ENCODE measurements at regions not wholly inside any gene's neighbourhood (a gene's known extent, or its start where the extent isn't known, plus 50 kb on each side); places are given as distances from the start of the nearest gene placed in this dataset.

GRCh38 chr16:79806757-79807156 is 206.2 kb upstream of the MAF start:
- no peak for ATAC-seq
- ChIA-PET CTCF (no interaction called here), POLR2A (ENCODE audit: unreplicated experiment) (no interaction called here)
- no peak for TF ChIP-seq EZH2 (IDR thresholded peaks at IDR 0.05; ENCODE audit: low read length, unreplicated experiment)
- no peak for TF ChIP-seq CTCF (conservative IDR thresholded peaks at IDR 0.05; ENCODE audit: low read depth, low read length)
- TF ChIP-seq EZH2phosphoT487 (IDR thresholded peaks at IDR 0.05; ENCODE audit: borderline replicate concordance, low read length): no peak
- no peaks in the 10 kb centered on the region for H3K36me3 ChIP-seq (ENCODE audit: low read depth, low read length)
- H3K9me3 ChIP-seq (ENCODE audit: low read length): no peaks in the 10 kb centered on the region
- H3K27ac ChIP-seq (ENCODE audit: low read length): no peak overlapping the region
- H3K4me3 ChIP-seq (ENCODE audit: low read length): no peak overlapping the region
- H3K9ac ChIP-seq (ENCODE audit: low read length): no peak overlapping the region
- no peaks in the 10 kb centered on the region for H3K27me3 ChIP-seq (ENCODE audit: low read length)
- intact Hi-C loops (cut with micrococcal nuclease): no loop called here
- no peaks in the 10 kb centered on the region for H3K9me2 ChIP-seq (replicated peaks; ENCODE audit: low read length)
- H3F3A ChIP-seq (ENCODE audit: low read length, unreplicated experiment): no peaks in the 10 kb centered on the region
- no peak overlapping the region for H2AFZ ChIP-seq (ENCODE audit: low read length)
- H3K4me2 ChIP-seq (ENCODE audit: low read length): no peak overlapping the region
- no peak for DNase-seq
- no peaks in the 10 kb centered on the region for H4K20me1 ChIP-seq (ENCODE audit: low read length)
- H3K4me1 ChIP-seq (ENCODE audit: insufficient read depth, low read length): no peaks in the 10 kb centered on the region
- no peaks in the 10 kb centered on the region for H3K79me2 ChIP-seq (ENCODE audit: low read length)
- BruUV-seq (replicated peaks): no TSS peak

GRCh38 chr16:79805621-79806020 is 205.1 kb upstream of the MAF start:
- H3K27ac ChIP-seq (ENCODE audit: low read length): no peak overlapping the region
- intact Hi-C loops (cut with micrococcal nuclease): no loop called here
- ChIA-PET POLR2A (ENCODE audit: unreplicated experiment) (no interaction called here), CTCF (no interaction called here)
- no peaks in the 10 kb centered on the region for H3K4me1 ChIP-seq (ENCODE audit: insufficient read depth, low read length)
- no peaks in the 10 kb centered on the region for H3F3A ChIP-seq (ENCODE audit: low read length, unreplicated experiment)
- H3K9me2 ChIP-seq (replicated peaks; ENCODE audit: low read length): no peaks in the 10 kb centered on the region
- no peak overlapping the region for H2AFZ ChIP-seq (ENCODE audit: low read length)
- no peak overlapping the region for H3K4me3 ChIP-seq (ENCODE audit: low read length)
- H3K9ac ChIP-seq (ENCODE audit: low read length): no peak overlapping the region
- no peaks in the 10 kb centered on the region for H3K36me3 ChIP-seq (ENCODE audit: low read depth, low read length)
- H3K9me3 ChIP-seq (ENCODE audit: low read length): no peaks in the 10 kb centered on the region
- TF ChIP-seq EZH2 (IDR thresholded peaks at IDR 0.05; ENCODE audit: low read length, unreplicated experiment) (no peak), EZH2phosphoT487 (IDR thresholded peaks at IDR 0.05; ENCODE audit: borderline replicate concordance, low read length) (no peak), CTCF (conservative IDR thresholded peaks at IDR 0.05; ENCODE audit: low read depth, low read length) (no peak)
- ATAC-seq (no peak), DNase-seq (no peak)
- H3K79me2 ChIP-seq (ENCODE audit: low read length): no peaks in the 10 kb centered on the region
- H3K4me2 ChIP-seq (ENCODE audit: low read length): no peak overlapping the region
- no peaks in the 10 kb centered on the region for H3K27me3 ChIP-seq (ENCODE audit: low read length)
- no peaks in the 10 kb centered on the region for H4K20me1 ChIP-seq (ENCODE audit: low read length)
- no TSS peak for BruUV-seq (replicated peaks)

GRCh38 chr16:79801646-79802045 is 201.1 kb upstream of the MAF start:
- Histone ChIP-seq H3K4me1 (ENCODE audit: insufficient read depth, low read length) (no peaks in the 10 kb centered on the region), H3K9ac (ENCODE audit: low read length) (no peak overlapping the region), H3F3A (ENCODE audit: low read length, unreplicated experiment) (no peaks in the 10 kb centered on the region), H3K27ac (ENCODE audit: low read length) (no peak overlapping the region), H3K79me2 (ENCODE audit: low read length) (no peaks in the 10 kb centered on the region), H3K4me3 (ENCODE audit: low read length) (no peak overlapping the region), H3K27me3 (ENCODE audit: low read length) (no peaks in the 10 kb centered on the region), H3K36me3 (ENCODE audit: low read depth, low read length) (no peaks in the 10 kb centered on the region), H3K4me2 (ENCODE audit: low read length) (no peak overlapping the region), H4K20me1 (ENCODE audit: low read length) (no peaks in the 10 kb centered on the region), H3K9me2 (replicated peaks; ENCODE audit: low read length) (no peaks in the 10 kb centered on the region), H3K9me3 (ENCODE audit: low read length) (no peaks in the 10 kb centered on the region), H2AFZ (ENCODE audit: low read length) (no peak overlapping the region)
- TF ChIP-seq EZH2 (IDR thresholded peaks at IDR 0.05; ENCODE audit: low read length, unreplicated experiment) (no peak), CTCF (conservative IDR thresholded peaks at IDR 0.05; ENCODE audit: low read depth, low read length) (no peak), EZH2phosphoT487 (IDR thresholded peaks at IDR 0.05; ENCODE audit: borderline replicate concordance, low read length) (no peak)
- no TSS peak for BruUV-seq (replicated peaks)
- CTCF ChIA-PET: no interaction called here
- intact Hi-C loops (cut with micrococcal nuclease): no loop called here
- POLR2A ChIA-PET (ENCODE audit: unreplicated experiment): no interaction called here
- DNase-seq (no peak), ATAC-seq (no peak)

Measured in PC-3 (cell line).